Caki2 (cell line): ENCODE measurements at regions not wholly inside any gene's neighbourhood (a gene's known extent, or its start where the extent isn't known, plus 50 kb on each side); places are given as distances from the start of the nearest gene placed in this dataset.
"Not testable (repeated sequence)": the region's sequence is repeated elsewhere in the genome, so short reads cannot be mapped to it uniquely, and the experiment has no call there.

ENCODE experiments used
- DNase-seq: peaks from one replicate; pipeline ENCODE4 v3.0.0-alpha.2; 2015; ENCODE audit warnings: low read depth
- in situ Hi-C: cut with HindIII; loops from 2 replicates; pipeline ENCODE4 v1.10.0; 2016; ENCODE audit warnings: low sequenced_read_pairs, low pct_unique_long_range_greater_than_20kb, mixed read lengths

GRCh38 chr14:44453433-44454171 lies 53.5 kb downstream of the FSCB start:
- in situ Hi-C loops = no loop called here

GRCh38 chr14:44450232-44450631 lies 56.9 kb downstream of the FSCB start:
- DNase-seq, in situ Hi-C loops: not testable (repeated sequence)

More at GRCh38 chr14:44453433-44454171, 53.5 kb downstream of the FSCB start:
- DNase-seq = peak; percentile 26

- DNase-seq = peak; percentile 21
- in situ Hi-C loops = no loop called here
Observed at GRCh38 chr14:44449680-44450079, 57.4 kb downstream of the FSCB start.

- no peak for DNase-seq
- in situ Hi-C loops = no loop called here
Observed at GRCh38 chr14:44448951-44449358, 58.1 kb downstream of the FSCB start.

GRCh38 chr14:44446965-44447364 lies 60.1 kb downstream of the FSCB start:
- DNase-seq = no peak
- in situ Hi-C loops = no loop called here

- no peak for DNase-seq
- in situ Hi-C loops = no loop called here
Observed at GRCh38 chr14:44444454-44444853, 62.6 kb downstream of the FSCB start.

- no peak for DNase-seq
- in situ Hi-C loops = no loop called here
Observed at GRCh38 chr14:44438936-44439335, 68.1 kb downstream of the FSCB start.

GRCh38 chr14:44438221-44438620 lies 68.9 kb downstream of the FSCB start:
- in situ Hi-C loops = no loop called here
- DNase-seq = no peak

- in situ Hi-C loops = no loop called here
- DNase-seq = no peak
Observed at GRCh38 chr14:44436458-44436857, 70.6 kb downstream of the FSCB start.

- no peak for DNase-seq
- in situ Hi-C loops = no loop called here
Observed at GRCh38 chr14:44428231-44428945, 78.7 kb downstream of the FSCB start.

GRCh38 chr14:44422699-44423098 lies 84.4 kb downstream of the FSCB start:
- DNase-seq = no peak
- in situ Hi-C loops = no loop called here

GRCh38 chr14:44420226-44420625 lies 86.9 kb downstream of the FSCB start:
- DNase-seq = no peak
- in situ Hi-C loops = no loop called here

- in situ Hi-C loops = no loop called here
- DNase-seq = no peak
Observed at GRCh38 chr14:44418856-44419255, 88.2 kb downstream of the FSCB start.

- DNase-seq = no peak
- in situ Hi-C loops = no loop called here
Observed at GRCh38 chr14:44417809-44418208, 89.3 kb downstream of the FSCB start.

- DNase-seq = no peak
- in situ Hi-C loops = no loop called here
Observed at GRCh38 chr14:44414646-44415045, 92.4 kb downstream of the FSCB start.

- in situ Hi-C loops = no loop called here
- DNase-seq = no peak
Observed at GRCh38 chr14:44412858-44413569, 94.1 kb downstream of the FSCB start.

GRCh38 chr14:44405011-44405486 lies 102.0 kb downstream of the FSCB start:
- DNase-seq = no peak

GRCh38 chr14:44404599-44404998 lies 102.5 kb downstream of the FSCB start:
- DNase-seq = no peak
- in situ Hi-C loops = no loop called here

More at GRCh38 chr14:44405011-44405486, 102.0 kb downstream of the FSCB start:
- in situ Hi-C loops = no loop called here

- in situ Hi-C loops = no loop called here
- no peak for DNase-seq
Observed at GRCh38 chr14:44404036-44404435, 103.0 kb downstream of the FSCB start.
